ENCODE measurements at regions not wholly inside any gene's neighbourhood (a gene's known extent, or its start where the extent isn't known, plus 50 kb on each side); places are given as distances from the start of the nearest gene placed in this dataset.

- DNase-seq (ENCODE audit: low read depth), result no peak
These were observed 281.4 kb downstream of the AJAP1 start for GRCh38 chr1:4935807-4936206.

- no peak for DNase-seq (ENCODE audit: low read depth)
These were observed 278.8 kb downstream of the AJAP1 start for GRCh38 chr1:4933232-4933631.

DNA sequence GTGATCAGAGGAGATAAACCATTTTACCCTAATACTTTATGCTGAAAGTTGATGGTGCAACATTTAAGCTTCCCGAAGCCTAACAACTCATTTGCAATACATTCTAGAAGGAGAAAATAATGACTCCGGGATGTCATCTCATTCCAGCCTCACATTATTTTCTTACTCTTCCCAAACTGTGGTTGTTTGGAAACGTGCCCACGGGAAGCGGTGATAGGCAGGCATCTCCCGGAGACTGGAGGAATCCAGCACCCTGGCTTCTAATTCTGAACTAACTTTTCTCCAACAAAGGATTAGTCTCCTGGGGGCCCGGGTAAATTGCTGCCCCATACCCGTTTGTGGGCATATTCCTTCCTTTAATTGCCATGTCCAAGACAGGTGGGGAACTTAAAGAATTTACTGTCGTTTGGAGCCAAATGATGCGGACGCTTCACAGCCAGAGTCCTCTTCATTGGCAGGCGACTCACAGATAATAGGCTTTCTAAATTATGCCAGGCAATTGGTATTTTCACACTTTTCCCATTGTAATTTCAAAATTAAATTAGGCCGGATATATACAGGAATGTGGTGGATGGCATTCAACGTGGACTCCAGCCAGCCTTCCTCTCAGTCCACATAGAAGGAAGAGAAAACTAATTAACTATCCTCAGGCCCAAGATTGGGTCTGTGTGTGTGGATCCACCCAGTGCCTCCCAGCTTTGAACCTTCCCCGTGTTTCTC, 278.1 kb downstream of the AJAP1 start:
- no peak for DNase-seq (ENCODE audit: low read depth)

GRCh38 chr1:4931486-4931885, 277.1 kb downstream of the AJAP1 start:
- peak; percentile 75 for DNase-seq (ENCODE audit: low read depth)

DNA sequence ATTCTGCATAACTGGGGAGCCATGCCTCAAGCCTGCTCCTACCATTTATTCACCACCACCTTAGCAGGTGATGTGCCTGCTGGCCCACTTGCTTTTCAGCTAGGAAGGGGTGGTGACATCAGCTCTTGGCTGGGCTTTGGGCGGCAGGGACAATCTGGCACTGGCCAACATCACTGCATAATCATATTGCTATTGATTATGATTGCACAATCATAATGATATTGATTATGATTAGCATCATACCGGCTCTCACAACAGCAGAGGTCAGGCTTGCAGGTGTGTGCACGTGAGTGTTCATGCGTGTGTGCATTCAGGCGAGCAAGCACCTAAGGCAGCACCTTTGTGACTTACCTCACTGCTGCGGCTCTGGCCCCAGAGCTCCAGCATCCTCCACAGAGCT, 273.8 kb downstream of the AJAP1 start:
- DNase-seq (ENCODE audit: low read depth), result no peak

DNA sequence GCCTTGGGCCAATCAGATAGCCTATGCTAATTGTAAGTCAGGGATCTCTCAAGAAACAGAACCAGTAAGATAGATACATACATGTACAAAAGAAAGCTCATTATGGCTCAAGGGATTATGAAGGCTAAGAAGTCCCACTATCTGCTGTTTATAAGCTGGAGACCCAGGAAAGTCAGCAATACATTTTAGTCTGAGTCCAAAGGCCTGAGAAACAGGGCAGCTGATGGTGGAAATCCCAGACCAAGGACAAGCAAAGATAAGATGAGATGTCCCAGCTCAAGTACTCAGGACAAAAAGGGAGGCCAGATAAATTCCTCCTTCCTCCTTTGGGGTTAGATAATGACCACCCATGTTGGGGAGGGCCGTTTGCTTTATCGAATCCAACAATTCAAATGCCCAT, 269.9 kb downstream of the AJAP1 start:
- DNase-seq (ENCODE audit: low read depth), result no peak

DNA sequence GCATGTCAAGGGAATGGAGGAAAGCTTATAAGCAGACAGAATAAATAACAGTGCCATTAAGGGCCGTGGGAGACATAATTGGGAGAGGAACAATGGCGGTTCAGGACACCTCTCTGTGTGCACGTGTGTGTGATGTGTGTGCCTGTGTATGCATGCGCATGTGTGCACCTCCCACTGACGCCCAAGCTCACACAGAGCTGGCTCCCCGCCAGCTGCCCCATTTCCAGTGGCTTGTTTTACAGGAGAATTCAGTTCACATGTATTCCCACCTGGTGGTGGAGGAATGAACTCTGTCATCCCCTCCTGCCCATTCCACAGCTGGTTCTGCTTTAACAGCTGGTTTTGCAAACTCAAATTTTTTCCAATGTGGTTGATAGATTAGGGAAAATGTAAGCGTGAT, 262.2 kb downstream of the AJAP1 start:
- no peak for DNase-seq (ENCODE audit: low read depth)

DNA sequence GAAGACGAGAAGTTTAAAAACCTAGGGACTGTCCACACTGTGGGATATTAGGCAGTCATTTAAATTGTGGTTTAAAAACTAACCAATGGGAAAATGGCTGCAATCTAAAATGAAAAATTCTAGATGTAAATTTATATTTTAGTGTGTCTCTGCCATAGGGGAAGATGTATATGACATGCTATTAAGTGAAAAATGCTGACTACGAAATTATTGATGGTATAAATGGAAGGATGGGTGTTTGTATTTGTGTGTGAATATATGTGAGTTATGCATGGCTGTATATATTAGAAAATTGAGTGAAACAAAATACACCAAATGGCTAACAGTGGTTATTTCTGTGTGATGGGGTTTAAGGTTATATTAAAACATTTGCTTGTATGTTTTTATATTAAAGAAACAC, 260.7 kb downstream of the AJAP1 start:
- no peak for DNase-seq (ENCODE audit: low read depth)

- no peak for DNase-seq (ENCODE audit: low read depth)
These were observed 254.1 kb downstream of the AJAP1 start for GRCh38 chr1:4908486-4908885.

DNA sequence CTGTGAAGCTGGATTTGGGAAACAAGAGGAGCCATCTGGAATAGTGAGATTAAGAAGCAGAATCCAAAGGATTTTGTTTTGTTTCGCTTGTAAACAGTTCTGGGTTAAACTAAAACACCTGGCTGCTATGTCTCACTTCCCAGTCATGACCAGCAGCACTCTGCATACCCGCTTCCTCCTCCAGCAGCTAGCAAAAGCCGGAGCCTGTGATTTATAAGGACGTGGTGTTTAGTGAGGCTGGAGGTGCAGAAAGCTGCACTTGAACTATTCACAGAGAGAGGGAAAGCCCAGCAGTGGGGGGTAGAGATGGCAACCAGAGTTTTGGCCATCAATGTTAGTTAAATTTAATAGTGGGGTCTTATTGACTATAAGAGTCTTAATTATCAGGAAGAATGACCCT, 240.2 kb downstream of the AJAP1 start:
- DNase-seq (ENCODE audit: low read depth), result no peak

DNA sequence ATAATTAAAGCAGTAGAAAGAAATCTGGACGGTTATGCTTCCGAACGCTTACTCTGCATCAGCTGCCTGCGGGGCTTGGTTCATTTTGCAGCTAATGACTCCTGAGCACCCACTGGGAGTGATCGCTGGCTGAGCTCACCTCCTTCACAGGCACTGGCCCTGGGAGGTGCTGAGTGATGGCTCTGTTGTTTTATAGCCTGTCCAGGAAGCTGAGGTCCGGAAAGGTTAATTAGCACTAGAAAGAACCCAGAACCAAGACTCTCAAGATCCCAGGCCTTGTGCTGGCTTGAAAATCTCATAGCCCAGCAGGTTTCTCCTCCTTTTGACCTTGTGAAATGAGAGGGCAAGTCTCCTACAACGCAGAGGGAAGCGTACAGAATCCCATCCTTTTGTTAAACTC, 226.2 kb downstream of the AJAP1 start:
- DNase-seq (ENCODE audit: low read depth), result no peak

- DNase-seq (ENCODE audit: low read depth), result no peak
These were observed 223.0 kb downstream of the AJAP1 start for GRCh38 chr1:4877426-4877825.

- DNase-seq (ENCODE audit: low read depth), result no peak
These were observed 217.0 kb downstream of the AJAP1 start for GRCh38 chr1:4871373-4871772.

DNA sequence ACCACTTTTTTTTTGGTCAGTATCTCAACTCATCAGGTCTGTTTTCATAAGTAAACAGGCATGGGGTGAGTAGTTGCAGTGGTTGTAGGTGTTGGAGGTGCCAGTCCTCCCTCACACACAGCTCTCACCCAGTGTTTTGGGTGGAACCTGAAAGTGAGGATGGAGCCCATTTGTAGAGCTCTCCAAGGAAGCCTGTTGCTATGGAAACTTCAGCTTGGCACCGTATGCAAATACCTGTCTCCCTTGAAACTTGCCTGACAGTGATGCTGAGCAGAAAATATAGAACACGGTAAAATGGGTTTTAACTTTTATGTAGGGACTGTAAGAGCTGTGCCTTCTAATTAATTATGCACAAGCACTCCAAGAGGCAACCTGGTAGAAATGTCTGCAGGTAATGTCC, 214.1 kb downstream of the AJAP1 start:
- no peak for DNase-seq (ENCODE audit: low read depth)

- DNase-seq (ENCODE audit: low read depth), result no peak
These were observed 202.0 kb downstream of the AJAP1 start for GRCh38 chr1:4856396-4856795.

GRCh38 chr1:4854367-4854766, 200.0 kb downstream of the AJAP1 start:
- DNase-seq (ENCODE audit: low read depth), result no peak

GRCh38 chr1:4853904-4854303, 199.5 kb downstream of the AJAP1 start:
- DNase-seq (ENCODE audit: low read depth), result no peak

DNA sequence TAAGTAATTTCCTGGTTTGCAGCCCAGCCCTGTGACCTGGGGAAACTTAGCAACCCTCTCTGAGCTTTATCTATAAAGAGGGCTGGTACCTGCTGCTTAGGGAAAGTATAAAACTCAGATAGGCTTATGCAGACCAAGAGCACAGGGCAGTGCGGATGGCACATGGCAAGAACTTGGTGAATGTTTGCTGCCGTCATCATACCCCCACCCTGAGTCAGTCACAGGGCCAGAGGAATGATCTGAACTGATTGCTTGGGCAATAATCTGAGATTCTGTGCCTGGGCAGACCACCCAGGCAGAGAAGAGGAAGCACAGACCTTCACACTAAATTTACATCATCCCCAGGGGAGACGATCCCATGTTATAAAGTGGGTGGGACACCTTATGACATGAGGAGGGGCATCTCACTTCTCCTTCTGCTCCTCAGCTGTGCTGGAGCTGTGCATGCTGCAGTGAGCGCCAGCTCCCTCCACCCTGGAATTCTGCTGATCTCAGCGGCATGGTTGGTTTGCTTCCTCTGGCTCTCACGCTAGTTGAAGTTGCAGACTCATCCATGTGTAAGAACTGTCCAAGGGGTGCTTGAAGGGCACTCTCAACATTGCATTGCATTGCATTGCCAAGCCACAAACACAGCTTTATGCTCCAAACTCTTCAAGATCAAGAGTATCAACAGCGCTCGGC, 197.1 kb downstream of the AJAP1 start:
- DNase-seq (ENCODE audit: low read depth), result no peak

DNA sequence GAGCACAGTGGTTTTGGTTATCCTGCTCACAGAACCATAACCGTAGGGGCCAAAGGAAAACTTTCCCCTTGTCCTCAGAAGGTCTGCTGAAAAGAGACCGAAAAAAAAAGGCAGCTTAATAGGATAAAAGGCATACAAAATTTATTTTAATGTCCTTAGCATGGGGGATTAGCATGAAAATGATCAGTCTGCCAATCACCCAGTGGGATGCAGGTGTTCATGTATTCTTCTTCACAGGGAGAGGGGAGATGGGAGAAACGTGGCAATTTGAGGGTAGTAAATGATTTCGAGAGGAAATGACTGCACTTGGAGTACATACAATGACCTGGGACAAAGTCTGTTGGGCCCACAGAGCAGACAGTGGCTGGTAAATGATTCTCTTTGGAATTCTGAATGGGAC, 194.0 kb downstream of the AJAP1 start:
- DNase-seq (ENCODE audit: low read depth), result no peak

DNA sequence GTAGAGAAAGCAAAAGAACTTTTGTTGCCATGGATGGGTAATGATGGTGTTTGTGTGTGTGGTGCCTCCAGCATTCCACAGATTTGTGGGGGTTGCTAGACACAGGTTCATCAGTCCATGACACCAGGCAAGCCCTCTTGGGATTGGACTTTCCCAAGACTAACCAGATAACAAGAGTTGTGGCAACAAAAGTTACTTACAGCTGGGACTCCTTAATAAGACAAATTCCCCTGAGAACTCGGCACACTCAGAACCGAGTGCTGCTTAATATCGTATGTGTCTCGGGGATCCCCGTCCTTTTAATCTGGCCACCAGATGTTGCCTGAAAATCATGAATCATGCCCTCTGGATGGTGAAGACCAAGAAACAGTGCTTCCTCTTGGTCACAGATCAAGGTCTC, 193.3 kb downstream of the AJAP1 start:
- DNase-seq (ENCODE audit: low read depth), result no peak
